ENCODE measurements at regions not wholly inside any gene's neighbourhood (a gene's known extent, or its start where the extent isn't known, plus 50 kb on each side); places are given as distances from the start of the nearest gene placed in this dataset.

DNA sequence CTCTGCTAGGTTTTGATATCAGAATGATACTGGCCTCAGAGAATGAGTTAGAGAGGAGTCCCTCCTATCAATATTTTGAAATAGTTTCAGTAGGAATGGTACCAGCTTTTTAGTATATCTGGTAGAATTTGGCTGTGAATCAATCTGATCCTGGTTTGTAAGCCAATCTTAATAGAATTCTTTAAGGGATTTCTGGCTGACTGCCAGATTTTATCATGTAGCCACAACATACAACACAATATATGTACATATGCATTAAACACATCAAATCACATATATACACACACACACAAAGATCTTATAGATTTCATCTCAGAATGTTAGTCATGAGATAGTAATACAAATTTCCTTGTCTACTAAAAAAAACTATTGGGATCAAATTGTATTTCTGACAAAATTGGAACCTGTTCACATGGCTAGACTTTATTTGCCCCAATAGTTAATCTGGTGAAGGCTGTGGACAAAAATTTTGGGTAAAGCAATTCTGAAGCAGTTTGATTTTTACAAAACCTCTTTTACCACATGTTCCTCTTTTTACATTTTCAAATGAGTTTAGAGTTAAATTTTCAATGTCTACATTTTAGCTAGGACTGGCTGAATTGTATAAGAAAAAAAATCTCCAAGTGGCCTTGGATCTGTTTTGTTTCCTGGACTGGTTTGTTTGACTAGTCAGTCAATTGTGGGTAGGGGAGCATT lies 151.7 kb downstream of the FASLG start:
- FAIRE-seq (no peak), DNase-seq (ENCODE audit: low read depth) (no peak)
- Histone ChIP-seq H3K27me3 (ENCODE audit: control insufficient read depth, insufficient read depth, low read length) (no peaks in the 10 kb centered on the region), H3K4me3 (ENCODE audit: low read depth, low read length) (no peak overlapping the region), H3K36me3 (ENCODE audit: control insufficient read depth, insufficient read depth, low read length) (no peaks in the 10 kb centered on the region)
- TF ChIP-seq, protein P1, sequence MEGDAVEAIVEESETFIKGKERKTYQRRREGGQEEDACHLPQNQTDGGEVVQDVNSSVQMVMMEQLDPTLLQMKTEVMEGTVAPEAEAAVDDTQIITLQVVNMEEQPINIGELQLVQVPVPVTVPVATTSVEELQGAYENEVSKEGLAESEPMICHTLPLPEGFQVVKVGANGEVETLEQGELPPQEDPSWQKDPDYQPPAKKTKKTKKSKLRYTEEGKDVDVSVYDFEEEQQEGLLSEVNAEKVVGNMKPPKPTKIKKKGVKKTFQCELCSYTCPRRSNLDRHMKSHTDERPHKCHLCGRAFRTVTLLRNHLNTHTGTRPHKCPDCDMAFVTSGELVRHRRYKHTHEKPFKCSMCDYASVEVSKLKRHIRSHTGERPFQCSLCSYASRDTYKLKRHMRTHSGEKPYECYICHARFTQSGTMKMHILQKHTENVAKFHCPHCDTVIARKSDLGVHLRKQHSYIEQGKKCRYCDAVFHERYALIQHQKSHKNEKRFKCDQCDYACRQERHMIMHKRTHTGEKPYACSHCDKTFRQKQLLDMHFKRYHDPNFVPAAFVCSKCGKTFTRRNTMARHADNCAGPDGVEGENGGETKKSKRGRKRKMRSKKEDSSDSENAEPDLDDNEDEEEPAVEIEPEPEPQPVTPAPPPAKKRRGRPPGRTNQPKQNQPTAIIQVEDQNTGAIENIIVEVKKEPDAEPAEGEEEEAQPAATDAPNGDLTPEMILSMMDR (IDR thresholded peaks at IDR 0.05; ENCODE audit: insufficient read depth, low read length, severe bottlenecking): no peak

DNA sequence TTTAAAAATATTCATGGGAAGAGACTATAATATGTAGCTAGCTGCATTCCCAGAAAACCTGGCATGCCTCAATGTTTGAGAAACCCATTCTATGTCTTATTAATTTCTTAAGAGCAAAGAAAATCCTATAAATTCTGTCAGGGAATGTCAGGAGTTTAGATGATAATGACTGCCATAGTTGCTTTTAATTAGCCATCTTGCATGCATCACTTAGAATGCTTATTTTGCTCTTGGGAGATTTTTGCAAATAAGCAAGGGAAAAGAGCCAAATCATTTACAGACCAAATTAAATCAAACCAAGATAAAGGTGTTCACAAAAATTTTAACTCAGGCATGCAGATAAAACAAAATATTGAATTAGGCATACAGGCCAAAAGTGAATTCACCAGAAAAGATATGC lies 152.8 kb downstream of the FASLG start:
- H3K36me3 ChIP-seq (ENCODE audit: control insufficient read depth, insufficient read depth, low read length): no peaks in the 10 kb centered on the region
- DNase-seq (ENCODE audit: low read depth) (no peak), FAIRE-seq (no peak)
- TF ChIP-seq, protein P1 (IDR thresholded peaks at IDR 0.05; ENCODE audit: insufficient read depth, low read length, severe bottlenecking): no peak
- no peaks in the 10 kb centered on the region for H3K27me3 ChIP-seq (ENCODE audit: control insufficient read depth, insufficient read depth, low read length)
- H3K4me3 ChIP-seq (ENCODE audit: low read depth, low read length): no peak overlapping the region

DNA sequence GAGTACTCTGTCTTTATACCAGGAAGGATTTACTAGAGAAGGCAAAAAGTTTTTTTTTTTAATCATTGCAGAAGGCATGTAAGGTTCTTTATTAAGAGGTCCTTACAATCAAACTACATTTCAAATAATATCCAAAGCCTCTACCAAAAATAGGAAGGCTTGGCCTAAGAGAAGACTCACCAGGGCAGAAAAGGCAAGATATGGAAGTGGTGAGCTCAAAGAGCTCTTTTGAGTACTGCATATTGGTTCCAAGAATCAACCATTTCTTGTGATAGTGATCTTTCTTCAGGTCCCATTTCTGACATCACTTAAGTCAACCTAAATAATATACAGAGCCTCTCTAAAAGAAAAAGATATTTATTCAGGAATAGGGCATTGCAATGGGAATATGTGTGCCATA lies 153.2 kb downstream of the FASLG start:
- Histone ChIP-seq H3K4me3 (ENCODE audit: low read depth, low read length) (no peak overlapping the region), H3K27me3 (ENCODE audit: control insufficient read depth, insufficient read depth, low read length) (no peaks in the 10 kb centered on the region), H3K36me3 (ENCODE audit: control insufficient read depth, insufficient read depth, low read length) (no peaks in the 10 kb centered on the region)
- DNase-seq (ENCODE audit: low read depth) (no peak), FAIRE-seq (no peak)
- TF ChIP-seq, protein P1 (IDR thresholded peaks at IDR 0.05; ENCODE audit: insufficient read depth, low read length, severe bottlenecking): no peak

DNA sequence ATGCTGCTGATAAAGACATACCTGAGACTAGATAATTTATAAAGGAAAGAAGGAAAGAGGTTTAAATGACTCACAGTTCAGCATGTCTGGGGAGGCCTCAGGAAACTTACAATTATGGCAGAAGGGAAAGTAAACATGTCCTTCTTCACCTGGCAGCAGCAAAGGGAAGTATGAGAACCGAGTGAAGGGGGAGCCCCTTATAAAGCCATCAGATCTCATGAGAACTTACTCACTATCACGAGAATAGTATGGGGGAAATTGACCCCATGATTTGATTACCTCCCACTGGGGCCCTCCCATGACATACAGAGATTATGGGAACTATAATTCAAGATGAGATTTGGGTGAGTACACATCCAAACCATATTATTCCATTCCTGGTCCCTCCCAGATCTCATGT lies 154.4 kb downstream of the FASLG start:
- H3K36me3 ChIP-seq (ENCODE audit: control insufficient read depth, insufficient read depth, low read length): no peaks in the 10 kb centered on the region
- TF ChIP-seq, protein P1 (IDR thresholded peaks at IDR 0.05; ENCODE audit: insufficient read depth, low read length, severe bottlenecking): no peak
- no peak overlapping the region for H3K4me3 ChIP-seq (ENCODE audit: low read depth, low read length)
- DNase-seq (ENCODE audit: low read depth): peak; percentile 17
- no peaks in the 10 kb centered on the region for H3K27me3 ChIP-seq (ENCODE audit: control insufficient read depth, insufficient read depth, low read length)
- FAIRE-seq: no peak

DNA sequence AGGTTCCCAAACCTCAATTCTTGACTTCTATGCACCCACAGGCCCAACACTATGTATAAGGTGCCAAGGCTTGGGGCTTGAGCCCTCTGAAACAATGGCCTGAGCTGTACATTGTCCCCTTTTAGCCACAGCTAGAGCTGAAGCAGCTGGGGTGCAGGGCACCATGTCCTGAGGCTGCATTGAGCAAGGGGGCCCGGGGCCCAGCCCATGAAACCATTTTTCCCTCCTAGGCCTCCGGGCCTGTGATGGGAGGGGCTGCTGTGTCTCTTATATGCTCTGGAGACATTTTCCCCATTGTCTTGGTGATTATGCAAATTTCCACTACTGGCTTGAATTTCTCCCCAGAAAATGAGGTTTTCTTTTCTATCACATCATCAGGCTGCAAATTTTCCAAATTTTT lies 155.5 kb downstream of the FASLG start:
- DNase-seq (ENCODE audit: low read depth) (no peak), FAIRE-seq (no peak)
- no peaks in the 10 kb centered on the region for H3K36me3 ChIP-seq (ENCODE audit: control insufficient read depth, insufficient read depth, low read length)
- no peak overlapping the region for H3K4me3 ChIP-seq (ENCODE audit: low read depth, low read length)
- TF ChIP-seq, protein P1 (IDR thresholded peaks at IDR 0.05; ENCODE audit: insufficient read depth, low read length, severe bottlenecking): no peak
- H3K27me3 ChIP-seq (ENCODE audit: control insufficient read depth, insufficient read depth, low read length): no peaks in the 10 kb centered on the region

DNA sequence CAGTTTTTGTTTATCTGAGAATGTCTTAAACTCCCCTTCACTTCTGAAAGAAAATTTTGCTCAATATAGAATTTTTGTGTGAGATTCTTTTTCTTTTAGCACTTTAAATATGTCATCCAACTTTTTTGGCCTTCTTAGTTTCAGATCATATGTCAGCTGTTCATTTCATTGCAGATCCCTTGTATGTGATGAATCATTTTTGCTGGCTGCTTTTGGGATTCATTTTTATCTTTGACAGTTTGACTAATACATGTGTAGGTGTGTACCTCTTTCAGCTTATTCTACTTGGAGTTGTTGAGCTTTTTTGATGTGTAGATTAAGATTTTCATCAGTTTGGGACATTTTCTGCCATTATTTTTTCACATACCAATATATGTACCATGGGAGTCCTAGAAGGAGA lies 156.8 kb downstream of the FASLG start:
- H3K27me3 ChIP-seq (ENCODE audit: control insufficient read depth, insufficient read depth, low read length): no peaks in the 10 kb centered on the region
- FAIRE-seq (no peak), DNase-seq (ENCODE audit: low read depth) (peak; percentile 59)
- no peak overlapping the region for H3K4me3 ChIP-seq (ENCODE audit: low read depth, low read length)
- TF ChIP-seq, protein P1 (IDR thresholded peaks at IDR 0.05; ENCODE audit: insufficient read depth, low read length, severe bottlenecking): no peak
- no peaks in the 10 kb centered on the region for H3K36me3 ChIP-seq (ENCODE audit: control insufficient read depth, insufficient read depth, low read length)

Data from bronchial epithelial cell (primary cell).